Erythroblast (primary cell): ENCODE measurements at regions not wholly inside any gene's neighbourhood (a gene's known extent, or its start where the extent isn't known, plus 50 kb on each side); places are given as distances from the start of the nearest gene placed in this dataset.

Experiments used
- GATA1 ChIP-seq: IDR thresholded peaks from 2 replicates; pipeline ENCODE4 v1.6.1; 2011; ENCODE audit warnings: low read depth, mild to moderate bottlenecking, control low read depth, low read length, moderate library complexity
- POLR2A ChIP-seq: IDR thresholded peaks from 2 replicates; pipeline ENCODE4 v1.6.1; 2011; ENCODE audit warnings: mild to moderate bottlenecking, low read length

DNA sequence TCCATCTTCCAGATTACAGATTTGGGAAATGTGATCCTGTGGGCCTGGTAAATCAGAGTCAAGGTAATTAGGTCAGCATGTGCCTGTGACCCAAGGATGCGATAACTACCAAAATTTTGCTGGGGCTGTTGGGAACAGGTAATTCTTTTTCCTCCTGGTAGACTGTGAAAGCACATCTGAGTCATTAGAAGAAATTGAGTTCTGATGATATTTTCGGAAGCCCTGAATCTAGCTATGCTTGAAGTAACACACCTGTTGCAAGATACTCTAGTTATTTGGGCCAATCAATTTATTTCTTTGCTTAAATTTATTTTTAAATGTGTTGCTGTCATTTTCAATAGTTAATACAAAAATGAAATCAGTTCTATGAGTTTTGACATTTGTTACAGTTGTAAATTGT, 903.6 kb downstream of the RPA4 start:
- TF ChIP-seq POLR2A (no peak), GATA1 (no peak)
